ENCODE measurements at regions not wholly inside any gene's neighbourhood (a gene's known extent, or its start where the extent isn't known, plus 50 kb on each side); places are given as distances from the start of the nearest gene placed in this dataset.

GRCh38 chr5:30413540-30413939 is 779.9 kb upstream of the CDH6 start:
- TF ChIP-seq CTCF (IDR thresholded peaks at IDR 0.05) = 0 out of 2 replicates have a peak, but pooled peaks have one; percentile 8
- TF ChIP-seq ZFX (IDR thresholded peaks at IDR 0.05; ENCODE audit: borderline replicate concordance) = no peak
